ENCODE measurements at regions not wholly inside any gene's neighbourhood (a gene's known extent, or its start where the extent isn't known, plus 50 kb on each side); places are given as distances from the start of the nearest gene placed in this dataset.
"Not testable (repeated sequence)": the region's sequence is repeated elsewhere in the genome, so short reads cannot be mapped to it uniquely, and the experiment has no call there.

- DNase-seq: no peak
Measured at GRCh38 chr17:14593956-14594355, 293.1 kb downstream of the HS3ST3B1 start.

- DNase-seq: no peak
Measured at GRCh38 chr17:14590459-14591250, 289.8 kb downstream of the HS3ST3B1 start.

GRCh38 chr17:14585099-14585498 is 284.2 kb downstream of the HS3ST3B1 start:
- DNase-seq: no peak

GRCh38 chr17:14582996-14583395 is 282.1 kb downstream of the HS3ST3B1 start:
- DNase-seq: no peak

GRCh38 chr17:14581186-14581830 is 280.4 kb downstream of the HS3ST3B1 start:
- DNase-seq: no peak

- no peak for DNase-seq
Measured at GRCh38 chr17:14580499-14580898, 279.6 kb downstream of the HS3ST3B1 start.

- no peak for DNase-seq
Measured at GRCh38 chr17:14579716-14580115, 278.8 kb downstream of the HS3ST3B1 start.

GRCh38 chr17:14575471-14575953 is 274.6 kb downstream of the HS3ST3B1 start:
- DNase-seq: no peak

- DNase-seq: not testable (repeated sequence)
Measured at GRCh38 chr17:14560325-14560724, 259.4 kb downstream of the HS3ST3B1 start.

- no peak for DNase-seq
Measured at GRCh38 chr17:14559264-14560119, 258.6 kb downstream of the HS3ST3B1 start.

- DNase-seq: no peak
Measured at GRCh38 chr17:14557480-14557879, 256.6 kb downstream of the HS3ST3B1 start.

- no peak for DNase-seq
Measured at GRCh38 chr17:14553847-14554246, 253.0 kb downstream of the HS3ST3B1 start.

GRCh38 chr17:14552306-14552705 is 251.4 kb downstream of the HS3ST3B1 start:
- no peak for DNase-seq

- DNase-seq: no peak
Measured at GRCh38 chr17:14547556-14547955, 246.7 kb downstream of the HS3ST3B1 start.

GRCh38 chr17:14547016-14547415 is 246.1 kb downstream of the HS3ST3B1 start:
- no peak for DNase-seq

GRCh38 chr17:14545156-14545906 is 244.4 kb downstream of the HS3ST3B1 start:
- DNase-seq: no peak

- DNase-seq: no peak
Measured at GRCh38 chr17:14541714-14542113, 240.8 kb downstream of the HS3ST3B1 start.

- no peak for DNase-seq
Measured at GRCh38 chr17:14539801-14540200, 238.9 kb downstream of the HS3ST3B1 start.

- not testable (repeated sequence) for DNase-seq
Measured at GRCh38 chr17:14532242-14532641, 231.4 kb downstream of the HS3ST3B1 start.

GRCh38 chr17:14525551-14526455 is 224.9 kb downstream of the HS3ST3B1 start:
- no peak for DNase-seq

- no peak for DNase-seq
Measured at GRCh38 chr17:14522795-14523387, 222.0 kb downstream of the HS3ST3B1 start.

All from activated CD4-positive, alpha-beta T cell treated with anti-CD3 and anti-CD28 coated beads, Interleukin-2, amount 50 U/mL, for 48 hours (primary cell).